Sigmoid colon (tissue), 4 donors: ENCODE measurements at regions not wholly inside any gene's neighbourhood (a gene's known extent, or its start where the extent isn't known, plus 50 kb on each side); places are given as distances from the start of the nearest gene placed in this dataset.

Source experiments
- EP300 ChIP-seq, 4 donors: sonication (generic); formaldehyde crosslinking; IDR thresholded peaks; one replicate each; pipeline ENCODE4 v1.6.1; 2017; ENCODE audit warnings: antibody characterized with exemption in 4 of 4
- POLR2A ChIP-seq, 2 donors: fragments of 450-650 bp; IDR thresholded peaks; one replicate each; pipeline ENCODE4 v1.6.1; 2016; ENCODE audit warnings: antibody characterized with exemption in 2 of 2, mild to moderate bottlenecking in 2 of 2, moderate library complexity in 2 of 2
- POLR2AphosphoS5 ChIP-seq, 4 donors: sonication (generic); formaldehyde crosslinking; IDR thresholded peaks; one replicate each; pipeline ENCODE4 v1.6.1; 2017; ENCODE audit warnings: antibody characterized with exemption in 4 of 4
- TF ChIP-seq, protein P1 (sequence below), 4 experiments: fragments of 450-650 bp in 3 of 4; fragments of 200-600 bp in 1 of 4; IDR thresholded peaks; one replicate each; pipeline ENCODE4 v1.5.1; 2016 to 2019; ENCODE audit warnings: antibody characterized with exemption in 4 of 4, mild to moderate bottlenecking in 3 of 4, moderate library complexity in 2 of 4

DNA sequence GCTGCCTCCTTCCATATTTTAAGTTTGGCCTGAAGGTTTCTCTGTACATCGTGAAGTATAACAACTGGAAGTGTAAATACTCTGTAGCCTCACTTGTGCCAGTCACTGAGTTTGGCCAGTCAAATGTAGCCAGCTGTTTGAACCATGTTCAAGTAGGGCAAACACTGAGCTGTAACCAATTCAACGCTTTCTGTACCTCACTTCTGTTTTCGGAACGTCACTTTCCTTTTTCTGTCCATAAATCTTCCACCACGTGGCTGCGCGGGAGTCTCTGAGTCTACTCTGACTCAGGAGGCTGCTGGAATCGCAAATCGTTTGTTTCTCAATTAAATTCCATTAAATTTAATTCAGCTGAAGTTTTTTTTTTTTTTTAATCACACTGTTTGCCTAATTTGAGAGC lies 88.8 kb upstream of the RARB start:
- TF ChIP-seq POLR2A (IDR thresholded peaks at IDR 0.05) (no peak), POLR2AphosphoS5 (IDR thresholded peaks at IDR 0.05) (no peak), EP300 (IDR thresholded peaks at IDR 0.05) (no peak)
- TF ChIP-seq, protein P1, sequence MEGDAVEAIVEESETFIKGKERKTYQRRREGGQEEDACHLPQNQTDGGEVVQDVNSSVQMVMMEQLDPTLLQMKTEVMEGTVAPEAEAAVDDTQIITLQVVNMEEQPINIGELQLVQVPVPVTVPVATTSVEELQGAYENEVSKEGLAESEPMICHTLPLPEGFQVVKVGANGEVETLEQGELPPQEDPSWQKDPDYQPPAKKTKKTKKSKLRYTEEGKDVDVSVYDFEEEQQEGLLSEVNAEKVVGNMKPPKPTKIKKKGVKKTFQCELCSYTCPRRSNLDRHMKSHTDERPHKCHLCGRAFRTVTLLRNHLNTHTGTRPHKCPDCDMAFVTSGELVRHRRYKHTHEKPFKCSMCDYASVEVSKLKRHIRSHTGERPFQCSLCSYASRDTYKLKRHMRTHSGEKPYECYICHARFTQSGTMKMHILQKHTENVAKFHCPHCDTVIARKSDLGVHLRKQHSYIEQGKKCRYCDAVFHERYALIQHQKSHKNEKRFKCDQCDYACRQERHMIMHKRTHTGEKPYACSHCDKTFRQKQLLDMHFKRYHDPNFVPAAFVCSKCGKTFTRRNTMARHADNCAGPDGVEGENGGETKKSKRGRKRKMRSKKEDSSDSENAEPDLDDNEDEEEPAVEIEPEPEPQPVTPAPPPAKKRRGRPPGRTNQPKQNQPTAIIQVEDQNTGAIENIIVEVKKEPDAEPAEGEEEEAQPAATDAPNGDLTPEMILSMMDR (IDR thresholded peaks at IDR 0.05), result no peak
